GF-D8 (cell line): ENCODE measurements at regions not wholly inside any gene's neighbourhood (a gene's known extent, or its start where the extent isn't known, plus 50 kb on each side); places are given as distances from the start of the nearest gene placed in this dataset.
"Not testable (repeated sequence)": the region's sequence is repeated elsewhere in the genome, so short reads cannot be mapped to it uniquely, and the experiment has no call there.

Source experiments
- DNase-seq: peaks from one replicate; lab custom pipeline; 2025; lab: John Stamatoyannopoulos, UW

GRCh38 chr6:137804637-137805036 lies 62.4 kb upstream of the TNFAIP3 start:
- DNase-seq: no peak

DNA sequence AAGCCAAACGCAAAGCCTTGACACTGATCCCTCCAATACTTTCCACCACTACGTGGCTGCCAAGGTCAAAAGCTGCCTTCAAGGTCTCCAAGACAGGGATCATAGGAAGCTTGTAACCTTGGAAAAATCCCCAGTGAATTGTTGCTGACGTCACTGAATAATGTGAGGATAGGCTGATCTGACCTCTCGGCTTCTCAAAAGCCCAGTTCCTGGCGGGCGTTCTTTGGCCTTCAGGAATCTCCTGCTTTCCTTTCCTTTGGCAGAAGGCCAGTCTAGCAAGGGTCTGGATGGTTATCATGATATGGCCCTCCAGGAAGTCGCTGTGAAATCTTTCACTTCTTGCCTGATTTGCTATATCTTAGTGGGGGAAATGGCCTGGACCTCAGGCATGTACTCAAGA lies 61.4 kb upstream of the TNFAIP3 start:
- DNase-seq: no peak

DNA sequence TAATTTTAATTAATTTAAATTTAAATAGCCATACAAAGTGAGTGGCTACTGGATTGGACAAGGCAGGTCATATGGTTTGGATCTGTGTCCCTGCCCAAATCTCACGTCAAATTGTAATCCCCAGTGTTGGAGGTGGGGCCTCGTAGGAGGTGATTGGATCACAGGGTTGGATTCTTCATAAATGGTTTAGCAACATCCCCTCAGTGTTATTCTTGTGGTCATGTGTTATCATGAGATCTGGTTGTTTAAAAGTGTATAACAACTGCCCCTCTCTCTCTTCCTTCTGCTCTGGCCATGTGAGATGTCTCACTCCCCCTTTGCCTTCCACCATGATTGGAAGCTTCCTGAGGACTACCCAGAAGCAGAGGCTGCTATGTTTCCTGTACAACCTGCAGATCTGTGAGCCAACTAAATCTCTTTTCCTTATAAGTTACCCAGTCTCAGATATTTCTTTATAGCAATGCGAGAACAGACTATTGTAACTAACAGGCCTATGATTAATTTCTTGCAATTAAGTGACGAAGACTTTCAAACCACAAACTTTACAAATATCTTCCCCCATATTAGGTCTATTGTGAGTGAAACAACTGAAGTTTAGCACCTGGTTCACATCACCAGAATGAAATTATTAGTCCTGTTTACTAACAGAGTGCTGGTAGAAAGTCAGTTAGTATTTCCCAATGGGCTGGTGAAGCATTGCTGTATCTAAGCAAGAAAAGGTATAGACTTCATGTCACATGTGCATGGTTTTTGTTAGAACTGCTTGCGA lies 60.0 kb upstream of the TNFAIP3 start:
- peak; percentile 42 for DNase-seq

- DNase-seq: no peak
Observed at GRCh38 chr6:137808191-137808590, 58.9 kb upstream of the TNFAIP3 start.

DNA sequence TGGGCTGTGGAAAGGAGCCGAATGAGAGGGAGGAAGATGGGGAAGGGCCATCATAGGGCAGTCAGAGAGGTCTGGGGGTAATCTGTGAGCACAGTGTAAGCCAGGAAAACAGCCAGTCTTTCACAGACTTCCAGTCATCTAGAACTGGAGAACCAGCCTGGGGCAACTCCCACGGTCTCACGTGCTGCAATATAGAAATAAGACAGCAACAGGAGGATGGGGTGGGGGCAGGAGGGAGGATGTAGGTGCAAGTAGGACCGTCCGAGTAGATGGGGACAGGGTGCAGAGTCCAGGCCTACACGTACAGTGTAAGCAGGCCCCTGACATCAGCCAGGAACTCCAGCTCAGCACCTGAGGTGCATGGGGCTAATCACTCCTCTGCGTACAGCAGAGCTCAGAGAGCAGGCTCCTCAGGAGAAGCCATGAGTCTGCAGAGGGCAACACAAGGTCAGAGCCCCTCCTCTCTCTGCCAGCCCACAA lies 58.2 kb upstream of the TNFAIP3 start:
- no peak for DNase-seq

DNA sequence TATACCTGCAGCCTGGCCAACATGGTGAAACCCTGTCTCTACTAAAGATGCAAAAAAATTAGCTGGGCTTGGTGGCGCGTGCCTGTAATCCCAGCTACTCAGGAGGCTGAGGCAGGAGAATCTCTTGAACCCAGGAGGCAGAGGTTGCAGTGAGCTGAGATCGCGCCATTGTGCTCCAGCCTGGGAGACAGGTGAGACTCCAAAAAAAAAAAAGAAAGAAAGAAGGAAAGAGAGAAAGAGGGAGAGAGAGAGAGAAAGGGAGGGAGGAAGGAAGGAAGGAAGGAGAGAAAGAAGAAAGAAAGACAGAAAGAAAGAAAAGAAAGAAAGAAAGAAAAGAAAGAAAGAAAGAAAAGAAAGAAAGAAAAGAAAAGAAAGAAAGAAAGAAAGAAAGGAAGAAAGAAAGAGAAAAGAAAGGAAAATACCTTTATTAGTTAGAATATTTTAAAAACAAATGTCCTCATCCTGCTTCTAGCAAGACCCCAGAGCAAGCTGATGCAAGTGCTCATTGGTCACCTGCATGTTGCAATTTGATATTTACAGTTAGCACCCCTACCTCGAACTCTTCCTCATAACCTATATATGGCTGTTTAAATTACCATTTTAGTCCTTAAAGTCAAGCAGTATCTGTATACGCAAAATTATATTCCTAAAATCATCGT lies 57.0 kb upstream of the TNFAIP3 start:
- not testable (repeated sequence) for DNase-seq

DNA sequence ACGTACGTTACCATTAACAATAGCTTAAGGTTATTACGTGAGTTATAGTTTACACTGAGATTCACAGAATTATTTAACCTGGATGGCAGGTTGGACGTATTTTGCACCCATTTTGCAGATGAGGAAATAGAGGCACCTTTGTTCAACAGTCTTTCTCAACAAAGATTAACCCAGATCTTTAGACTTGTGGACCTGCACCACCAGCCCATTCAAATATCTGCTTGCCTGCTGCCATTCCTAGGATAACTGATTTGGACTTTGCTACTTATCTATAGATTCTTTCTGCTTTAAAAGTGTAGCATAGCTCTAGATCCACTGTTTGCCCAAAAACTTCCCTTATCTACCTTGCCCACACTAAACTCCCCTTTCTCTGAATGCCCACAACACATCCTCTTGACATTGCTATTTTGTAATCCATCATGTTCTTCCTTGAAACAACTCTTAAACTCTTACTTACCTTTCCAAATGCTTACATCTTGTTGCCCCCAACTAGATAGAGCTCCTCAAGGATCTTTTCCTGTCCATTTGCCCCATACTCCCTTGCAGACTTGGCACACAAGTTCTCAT lies 56.4 kb upstream of the TNFAIP3 start:
- peak; percentile 40 for DNase-seq

DNA sequence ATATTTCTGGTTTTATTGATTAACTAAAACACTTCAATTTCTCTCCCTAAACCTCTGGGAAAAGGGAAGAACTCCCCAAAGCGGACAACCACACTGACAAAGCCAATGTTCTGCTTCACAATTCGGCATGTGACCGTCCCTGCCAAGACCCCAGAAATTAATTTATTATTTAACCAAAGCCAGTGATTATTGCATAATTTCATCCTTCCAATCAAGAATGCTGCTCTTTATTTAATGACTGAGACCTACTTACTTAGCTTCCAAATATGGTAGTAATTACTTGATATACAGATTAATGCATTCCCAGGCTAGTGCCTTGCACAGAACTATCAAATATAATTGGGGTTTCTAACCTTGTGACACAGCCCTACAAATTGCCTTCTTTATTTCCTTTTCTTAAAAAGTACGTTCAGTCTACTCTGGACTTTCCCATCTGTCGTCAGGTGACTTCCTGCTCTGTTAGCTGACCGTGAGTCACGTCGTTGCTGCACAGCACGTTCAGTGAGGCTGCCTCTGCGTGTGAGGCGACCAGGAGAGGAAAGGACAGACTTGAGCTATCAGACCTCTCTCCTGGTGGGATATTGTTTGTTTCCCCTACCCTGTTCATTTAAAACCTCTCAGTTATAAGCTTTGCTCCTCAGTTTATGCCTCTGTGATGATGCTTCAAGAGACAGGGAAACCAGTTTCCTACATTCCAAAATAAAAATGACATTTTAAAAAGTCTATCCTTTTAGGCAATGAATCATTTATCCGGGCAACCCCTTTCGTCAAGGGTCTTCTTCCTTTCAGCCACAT lies 55.7 kb upstream of the TNFAIP3 start:
- peak; percentile 30 for DNase-seq

DNA sequence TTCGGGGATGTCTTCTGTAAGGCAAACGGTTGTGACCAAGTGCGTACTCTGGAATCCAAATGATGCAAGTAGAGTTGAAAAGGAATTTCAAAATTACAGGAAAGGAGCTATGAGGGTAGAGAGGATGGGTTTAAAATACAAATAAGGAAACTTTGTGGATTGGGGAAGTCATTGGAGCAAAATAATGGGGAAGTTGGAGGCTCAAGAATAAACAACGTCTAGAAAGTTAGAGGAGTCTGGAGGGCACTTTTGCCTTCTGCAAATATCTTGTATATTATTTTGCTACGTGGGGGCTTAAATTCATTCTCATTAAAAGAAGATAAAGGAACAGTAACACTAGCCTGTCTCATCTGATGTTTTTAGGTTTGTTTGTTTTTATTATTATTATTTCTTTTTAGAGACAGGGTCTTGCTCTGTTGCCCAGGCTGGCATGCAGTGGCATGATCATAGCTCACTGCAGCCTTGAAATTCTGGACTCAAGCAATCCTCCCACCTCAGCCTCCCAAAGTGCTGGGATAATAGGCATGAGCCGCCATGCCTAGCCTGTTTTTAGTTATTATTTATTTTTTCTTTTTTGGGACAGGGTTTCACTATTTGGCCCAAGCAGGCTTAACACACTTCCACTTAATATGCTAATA lies 55.0 kb upstream of the TNFAIP3 start:
- no peak for DNase-seq

DNA sequence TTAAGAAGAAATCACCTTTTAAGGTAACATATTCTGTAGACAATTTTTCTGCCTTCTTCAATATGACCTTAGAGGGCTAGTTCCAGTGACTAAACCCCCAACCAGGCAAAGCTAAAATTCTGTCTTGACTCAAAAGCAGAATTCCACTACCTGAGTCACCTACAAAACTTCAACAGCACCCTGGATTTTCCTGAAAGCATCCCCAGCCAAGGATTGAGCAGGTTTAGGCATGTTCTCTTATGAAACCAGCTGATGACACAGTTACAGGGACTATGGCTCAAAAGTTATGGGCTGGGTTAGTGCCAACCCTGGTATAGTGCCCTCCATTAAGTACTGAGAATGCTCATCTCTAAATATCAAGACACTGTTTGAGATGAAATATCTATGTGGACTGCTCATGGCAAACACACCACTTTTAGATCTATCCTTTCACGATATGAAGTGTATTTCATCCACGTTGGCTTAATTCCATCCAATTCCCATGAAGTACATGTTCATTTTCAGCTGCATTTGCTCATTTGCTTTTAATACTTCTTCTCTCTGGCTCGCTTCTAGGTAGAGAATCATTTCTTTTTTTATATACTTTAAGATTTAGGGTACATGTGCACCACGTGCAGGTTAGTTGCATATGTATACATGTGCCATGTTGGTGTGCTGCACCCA lies 53.6 kb upstream of the TNFAIP3 start:
- no peak for DNase-seq

DNA sequence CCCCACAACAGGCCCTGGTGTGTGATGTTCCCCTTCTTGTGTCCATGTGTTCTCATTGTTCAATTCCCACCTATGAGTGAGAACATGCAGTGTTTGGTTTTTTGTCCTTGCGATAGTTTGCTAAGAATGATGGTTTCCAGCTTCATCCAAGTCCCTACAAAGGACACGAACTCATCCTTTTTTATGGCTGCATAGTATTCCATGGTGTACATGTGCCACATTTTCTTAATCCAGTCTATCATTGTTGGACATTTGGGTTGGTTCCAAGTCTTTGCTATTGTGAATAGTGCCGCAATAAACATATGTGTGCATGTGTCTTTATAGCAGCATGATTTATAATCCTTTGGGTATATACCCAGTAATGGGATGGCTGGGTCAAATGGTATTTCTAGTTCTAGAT lies 53.0 kb upstream of the TNFAIP3 start:
- DNase-seq: not testable (repeated sequence)

DNA sequence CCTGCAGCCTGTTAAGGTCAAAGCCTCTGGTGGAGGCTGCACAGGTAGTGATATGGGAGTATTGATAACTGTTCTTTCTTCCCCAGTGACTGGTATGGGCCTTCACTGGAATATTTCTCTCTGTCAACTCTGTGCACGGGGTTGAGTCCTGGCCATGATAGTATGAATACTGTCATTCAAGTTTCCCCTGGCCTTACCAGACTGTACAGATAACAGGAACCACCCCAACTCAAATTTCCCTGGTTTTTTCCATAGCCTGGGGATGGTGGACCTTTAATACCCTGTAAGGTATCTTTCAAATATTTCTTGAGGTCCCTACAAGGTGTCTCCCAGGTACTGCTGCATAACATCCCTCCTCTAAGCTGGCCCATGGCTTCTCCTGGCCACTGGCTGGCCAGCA lies 51.4 kb upstream of the TNFAIP3 start:
- DNase-seq: no peak

DNA sequence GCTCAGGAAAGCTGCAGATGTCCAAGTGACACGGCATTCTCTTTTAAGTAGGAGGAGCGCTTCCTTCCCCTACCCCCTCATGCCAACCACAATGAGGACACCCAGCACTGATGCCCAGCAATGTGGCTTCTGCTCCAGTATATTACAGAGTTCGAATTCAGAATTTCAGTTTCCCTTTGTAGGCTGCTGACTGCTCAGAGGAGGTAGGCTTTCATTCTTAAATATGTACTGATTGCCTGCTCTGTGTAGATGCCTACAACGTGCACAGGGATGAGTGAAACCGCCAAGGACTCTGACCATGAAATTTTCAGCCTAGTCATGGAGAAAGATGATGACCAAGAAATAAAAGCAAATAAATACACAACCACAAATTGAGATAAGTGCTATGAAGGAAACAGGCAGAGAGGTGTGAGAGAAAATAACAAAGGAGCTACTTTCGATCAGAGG lies 50.9 kb upstream of the TNFAIP3 start:
- DNase-seq: no peak

DNA sequence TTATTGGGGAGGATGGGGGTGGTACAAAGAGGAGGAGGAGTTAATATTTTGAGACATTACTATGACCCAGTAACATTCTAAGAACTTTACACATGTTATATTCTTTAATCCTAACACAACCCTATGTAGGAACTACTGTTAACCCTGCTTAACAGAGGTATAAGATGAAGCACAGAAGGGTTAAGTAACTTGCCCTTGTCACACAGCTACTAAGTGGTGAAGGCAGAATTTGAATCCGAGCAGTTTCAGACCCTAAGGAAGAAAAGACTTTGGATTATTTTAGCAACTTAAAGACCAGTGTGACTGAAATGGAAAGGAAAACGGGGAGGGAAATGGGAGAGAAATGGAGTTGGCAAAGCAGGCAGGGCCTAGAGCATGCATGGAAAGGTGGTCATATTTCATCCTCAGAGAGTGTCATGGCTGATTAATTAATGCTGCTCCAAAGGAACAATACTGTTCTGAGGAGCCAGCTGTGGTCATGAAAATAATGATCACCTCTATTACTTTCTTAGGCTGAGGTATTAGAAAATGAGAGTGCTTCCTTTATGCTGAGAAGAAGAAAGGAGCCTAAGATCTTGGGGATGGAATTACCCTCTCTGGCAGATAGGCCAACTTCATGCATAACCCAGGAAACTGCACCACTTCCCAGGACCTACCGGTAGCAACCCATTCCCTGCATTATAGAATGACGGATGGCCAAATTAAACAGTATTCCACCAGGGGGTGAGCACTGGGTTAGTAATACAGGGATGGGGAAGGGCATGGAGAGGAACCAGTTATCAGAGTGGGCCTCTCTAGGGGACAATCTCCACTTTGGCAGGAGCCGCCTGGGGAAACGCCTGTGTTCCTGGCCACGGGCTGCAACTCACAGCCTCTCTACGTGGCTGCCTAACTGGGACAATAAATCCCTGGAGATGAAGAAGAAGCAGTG lies 50.1 kb upstream of the TNFAIP3 start:
- no peak for DNase-seq
